ENCODE measurements at regions not wholly inside any gene's neighbourhood (a gene's known extent, or its start where the extent isn't known, plus 50 kb on each side); places are given as distances from the start of the nearest gene placed in this dataset.
"Not testable (repeated sequence)": the region's sequence is repeated elsewhere in the genome, so short reads cannot be mapped to it uniquely, and the experiment has no call there.

GRCh38 chr12:43198608-43199007 lies 353.4 kb downstream of the ADAMTS20 start:
- H3K27ac ChIP-seq (replicated peaks), result no peak overlapping the region

GRCh38 chr12:43196268-43196907 lies 355.6 kb downstream of the ADAMTS20 start:
- DNase-seq (ENCODE audit: low read depth in 1 of 2, low spot score in 1 of 2), result no peak
- no peak for TF ChIP-seq POLR2AphosphoS5 (IDR thresholded peaks at IDR 0.05; ENCODE audit: low read depth)
- no peak for TF ChIP-seq REST (IDR thresholded peaks at IDR 0.05; ENCODE audit: insufficient replicate concordance, low read depth)
- no peak for TF ChIP-seq GABPA (IDR thresholded peaks at IDR 0.05; ENCODE audit: low read depth)
- no peak for TF ChIP-seq CTCF (IDR thresholded peaks at IDR 0.05; ENCODE audit: insufficient read depth, low read length)
- TF ChIP-seq SPI1 (IDR thresholded peaks at IDR 0.05; ENCODE audit: borderline replicate concordance, low read depth), result no peak
- Histone ChIP-seq H3K27me3 (ENCODE audit: insufficient read depth, poor library complexity, severe bottlenecking) (no peaks in the 10 kb centered on the region), H3K4me3 (replicated peaks; ENCODE audit: insufficient read depth, low read length) (no peak overlapping the region), H3K27ac (replicated peaks) (no peak overlapping the region)

More at GRCh38 chr12:43198608-43199007, 353.4 kb downstream of the ADAMTS20 start:
- no peak for DNase-seq (ENCODE audit: low read depth in 1 of 2, low spot score in 1 of 2)
- H3K4me3 ChIP-seq (replicated peaks; ENCODE audit: insufficient read depth, low read length), result no peak overlapping the region
- no peak for TF ChIP-seq REST (IDR thresholded peaks at IDR 0.05; ENCODE audit: insufficient replicate concordance, low read depth)
- H3K27me3 ChIP-seq (ENCODE audit: insufficient read depth, poor library complexity, severe bottlenecking), result no peaks in the 10 kb centered on the region

GRCh38 chr12:43193096-43193495 lies 358.9 kb downstream of the ADAMTS20 start:
- DNase-seq (ENCODE audit: low read depth in 1 of 2, low spot score in 1 of 2); H3K27ac ChIP-seq (replicated peaks): not testable (repeated sequence)

GRCh38 chr12:43192442-43192841 lies 359.6 kb downstream of the ADAMTS20 start:
- not testable (repeated sequence) for DNase-seq (ENCODE audit: low read depth in 1 of 2, low spot score in 1 of 2); H3K27me3 ChIP-seq (ENCODE audit: insufficient read depth, poor library complexity, severe bottlenecking); H3K4me3 ChIP-seq (replicated peaks; ENCODE audit: insufficient read depth, low read length); H3K27ac ChIP-seq (replicated peaks)

More at GRCh38 chr12:43193096-43193495, 358.9 kb downstream of the ADAMTS20 start:
- H3K4me3 ChIP-seq (replicated peaks; ENCODE audit: insufficient read depth, low read length); H3K27me3 ChIP-seq (ENCODE audit: insufficient read depth, poor library complexity, severe bottlenecking): not testable (repeated sequence)

- Histone ChIP-seq H3K27me3 (ENCODE audit: insufficient read depth, poor library complexity, severe bottlenecking) (no peaks in the 10 kb centered on the region), H3K27ac (replicated peaks) (no peak overlapping the region), H3K4me3 (replicated peaks; ENCODE audit: insufficient read depth, low read length) (no peak overlapping the region)
- TF ChIP-seq GABPA (IDR thresholded peaks at IDR 0.05; ENCODE audit: low read depth) (no peak), POLR2AphosphoS5 (IDR thresholded peaks at IDR 0.05; ENCODE audit: low read depth) (no peak), SPI1 (IDR thresholded peaks at IDR 0.05; ENCODE audit: borderline replicate concordance, low read depth) (no peak)
- DNase-seq (ENCODE audit: low read depth in 1 of 2, low spot score in 1 of 2), result no peak
These were observed 371.8 kb downstream of the ADAMTS20 start for GRCh38 chr12:43180242-43180641.

- no peak overlapping the region for H3K4me3 ChIP-seq (replicated peaks; ENCODE audit: insufficient read depth, low read length)
These were observed 372.5 kb downstream of the ADAMTS20 start for GRCh38 chr12:43179486-43179885.

More at GRCh38 chr12:43179486-43179885, 372.5 kb downstream of the ADAMTS20 start:
- TF ChIP-seq REST (IDR thresholded peaks at IDR 0.05; ENCODE audit: insufficient replicate concordance, low read depth) (no peak), SPI1 (IDR thresholded peaks at IDR 0.05; ENCODE audit: borderline replicate concordance, low read depth) (no peak), CTCF (IDR thresholded peaks at IDR 0.05; ENCODE audit: insufficient read depth, low read length) (no peak), POLR2AphosphoS5 (IDR thresholded peaks at IDR 0.05; ENCODE audit: low read depth) (no peak), GABPA (IDR thresholded peaks at IDR 0.05; ENCODE audit: low read depth) (no peak)
- Histone ChIP-seq H3K27me3 (ENCODE audit: insufficient read depth, poor library complexity, severe bottlenecking) (no peaks in the 10 kb centered on the region), H3K27ac (replicated peaks) (no peak overlapping the region)
- DNase-seq (ENCODE audit: low read depth in 1 of 2, low spot score in 1 of 2), result no peak

All from HL-60 (cell line).